HG02571 (cell line): ENCODE measurements at regions not wholly inside any gene's neighbourhood (a gene's known extent, or its start where the extent isn't known, plus 50 kb on each side); places are given as distances from the start of the nearest gene placed in this dataset.

ENCODE experiments used
- ATAC-seq: cut with Tn5 transposase; IDR thresholded peaks from one replicate; pipeline ENCODE4 v1.9.1; 2021; ENCODE audit warnings: mild to moderate bottlenecking, moderate library complexity; ENCODE audit not compliant: unreplicated experiment

- ATAC-seq = no peak
These were observed 240.8 kb downstream of the PTEN start for GRCh38 chr10:88104223-88104622.

DNA sequence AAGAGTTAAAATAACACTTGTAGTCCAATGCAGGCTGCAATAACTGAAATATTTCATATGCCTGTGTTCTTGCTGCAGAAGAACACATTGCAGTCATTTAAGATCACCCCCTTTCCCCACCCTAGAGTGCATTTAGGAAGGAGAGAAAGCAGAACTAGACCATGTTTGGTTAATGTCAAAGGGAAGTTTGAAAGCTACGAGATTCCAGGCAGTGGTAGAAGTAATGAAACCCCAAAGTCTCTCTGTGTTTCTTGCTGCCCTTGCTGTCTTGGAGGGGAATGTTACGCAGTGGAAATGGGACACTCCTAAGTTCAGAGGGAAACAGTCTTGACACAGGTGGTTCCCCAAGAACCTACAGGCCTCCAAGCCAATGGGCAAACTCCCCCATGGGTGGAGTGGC, 242.9 kb downstream of the PTEN start:
- no peak for ATAC-seq

- no peak for ATAC-seq
These were observed 244.1 kb downstream of the PTEN start for GRCh38 chr10:88107296-88108097.

- ATAC-seq = no peak
These were observed 244.7 kb downstream of the PTEN start for GRCh38 chr10:88108115-88108610.

DNA sequence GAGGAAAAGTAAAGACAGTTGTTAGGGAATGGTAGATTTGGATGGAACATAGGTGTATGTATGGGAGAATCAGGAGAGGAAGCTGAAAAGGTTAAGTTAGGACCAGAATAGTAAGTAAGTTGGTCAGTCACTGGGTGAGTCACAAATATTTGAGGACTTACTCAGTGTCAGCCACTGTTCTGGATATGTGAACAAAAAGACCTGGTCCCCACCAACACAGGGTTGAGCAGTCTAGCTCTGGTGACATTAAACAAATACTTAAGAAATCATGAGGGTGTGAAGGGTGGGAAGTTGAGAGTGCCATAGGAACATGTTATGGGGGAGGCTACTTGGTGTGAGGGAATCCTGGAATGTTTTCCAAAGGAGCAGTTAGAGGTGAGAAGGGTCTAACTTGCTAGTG, 246.9 kb downstream of the PTEN start:
- ATAC-seq = no peak

DNA sequence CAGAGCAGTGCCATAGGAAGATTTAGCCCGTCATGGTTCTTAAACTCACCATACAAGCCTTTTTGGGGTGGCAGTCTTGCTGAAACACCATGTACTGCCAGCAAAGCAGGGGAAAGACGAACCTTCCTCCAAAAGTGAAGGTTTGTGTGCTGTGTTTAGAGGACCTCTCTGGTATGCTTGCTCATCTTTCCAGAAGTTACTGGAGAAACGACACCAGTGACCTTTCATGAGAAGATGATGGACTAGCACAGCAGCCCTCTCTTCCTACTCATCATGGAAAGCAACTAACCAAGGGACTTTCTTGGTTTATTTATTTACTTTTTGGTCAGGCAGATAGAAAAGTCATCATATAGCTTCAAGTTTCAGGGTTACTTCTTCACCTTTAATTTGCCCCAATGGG, 247.4 kb downstream of the PTEN start:
- ATAC-seq = no peak

DNA sequence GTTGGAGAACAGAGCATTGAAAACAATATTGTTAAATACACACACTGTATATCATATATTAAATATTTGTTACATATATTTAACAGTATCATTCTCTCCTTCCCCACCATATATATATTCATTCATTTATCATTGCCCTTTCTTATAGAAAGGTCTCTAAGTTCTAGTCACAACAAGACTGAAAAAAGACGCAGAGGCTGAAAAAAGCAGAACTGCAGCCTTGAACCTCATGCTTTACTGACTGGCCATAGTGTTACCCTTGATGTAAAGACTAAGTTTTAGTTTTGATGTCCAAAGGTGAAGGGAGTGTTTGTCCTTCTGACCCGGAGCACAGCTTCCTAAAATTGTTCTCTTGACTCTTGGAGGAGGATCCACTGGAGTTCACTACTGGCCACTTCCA, 247.9 kb downstream of the PTEN start:
- no peak for ATAC-seq

DNA sequence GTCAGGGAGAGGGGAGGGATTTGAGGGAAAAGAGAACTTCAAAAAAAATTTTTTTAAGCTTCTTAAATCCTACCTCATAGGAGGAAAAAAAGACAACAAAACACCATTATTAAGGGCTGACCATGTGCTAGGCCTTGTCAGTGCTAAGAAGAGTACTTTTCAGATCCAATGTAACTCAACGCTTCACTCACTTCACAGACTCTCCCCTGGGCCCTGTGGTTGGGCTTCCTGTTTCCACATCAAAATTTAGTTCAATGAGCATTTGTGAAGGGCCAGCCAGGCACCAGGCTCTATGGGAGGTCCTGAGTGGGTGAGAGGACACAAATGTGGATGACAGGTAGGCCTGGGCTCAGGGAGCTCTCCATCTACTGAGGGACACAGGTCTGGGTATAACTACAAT, 249.8 kb downstream of the PTEN start:
- ATAC-seq = no peak

DNA sequence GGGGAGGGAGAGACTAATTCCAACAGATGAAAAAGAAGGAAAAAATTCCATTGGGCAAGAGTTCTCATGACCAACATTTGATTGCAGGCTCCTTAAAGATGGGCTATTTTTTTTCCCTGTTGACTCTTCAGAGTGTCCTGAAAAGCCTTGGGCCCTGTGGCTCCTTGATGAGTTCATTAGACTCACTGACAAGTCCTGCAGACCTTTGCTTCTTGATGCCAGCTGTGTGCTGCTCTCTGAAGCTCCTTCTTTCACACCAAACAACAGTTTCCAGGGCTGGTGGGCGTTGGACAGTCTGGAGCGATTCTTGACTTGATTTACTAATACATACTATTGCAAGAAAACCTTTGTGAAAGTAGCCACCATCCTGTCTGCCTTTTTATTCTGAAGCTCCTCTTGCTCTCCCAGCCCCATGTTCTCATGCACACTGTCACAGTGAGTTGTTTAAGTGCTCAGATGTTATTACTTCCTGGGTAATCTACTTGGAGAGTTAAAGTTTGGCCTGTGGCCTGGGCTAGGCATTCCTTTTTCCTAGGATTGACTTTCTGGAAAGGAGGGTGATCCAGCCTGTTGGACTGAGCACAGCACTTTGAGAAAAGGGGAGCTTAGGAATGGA, 250.3 kb downstream of the PTEN start:
- ATAC-seq = no peak

DNA sequence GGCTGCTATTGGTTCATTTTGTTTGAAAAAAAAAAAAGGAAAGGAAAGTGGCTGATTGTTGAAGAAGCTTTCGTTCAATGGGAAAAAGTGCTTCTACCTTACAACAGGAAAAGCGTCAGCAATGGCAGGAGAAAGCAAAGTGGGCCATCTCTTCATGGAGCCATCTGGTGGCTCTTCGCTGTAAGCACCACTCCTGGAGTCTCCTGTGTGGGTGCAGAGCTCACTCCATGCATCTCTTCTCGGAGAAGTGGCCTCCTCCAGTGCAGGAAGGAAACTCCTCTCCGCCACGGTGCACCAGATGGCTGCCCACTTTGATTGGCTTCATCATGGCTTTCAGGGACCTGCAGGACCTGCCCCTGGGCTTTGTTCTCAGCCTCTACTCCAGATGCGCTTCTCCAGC, 250.9 kb downstream of the PTEN start:
- ATAC-seq = no peak

DNA sequence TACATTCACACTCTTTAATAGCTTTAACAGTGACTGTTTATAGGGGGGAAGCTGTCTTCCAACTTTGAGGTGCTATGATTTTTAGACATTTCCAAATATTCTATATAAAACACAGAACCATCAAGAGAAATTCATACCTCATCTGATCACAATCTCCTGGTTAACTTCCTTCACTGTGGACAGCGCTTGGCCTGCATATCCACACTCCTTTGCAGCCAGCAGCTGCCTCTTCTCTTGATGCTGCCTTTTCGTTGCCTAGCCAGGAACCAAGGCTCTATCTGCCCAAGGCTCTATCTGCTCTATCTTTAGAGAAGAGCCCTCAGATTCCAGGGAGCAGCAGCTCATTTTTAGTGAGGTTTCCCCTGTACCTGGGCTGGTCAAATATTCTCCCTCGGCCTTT, 252.0 kb downstream of the PTEN start:
- no peak for ATAC-seq

- no peak for ATAC-seq
These were observed 252.5 kb downstream of the PTEN start for GRCh38 chr10:88115968-88116367.

DNA sequence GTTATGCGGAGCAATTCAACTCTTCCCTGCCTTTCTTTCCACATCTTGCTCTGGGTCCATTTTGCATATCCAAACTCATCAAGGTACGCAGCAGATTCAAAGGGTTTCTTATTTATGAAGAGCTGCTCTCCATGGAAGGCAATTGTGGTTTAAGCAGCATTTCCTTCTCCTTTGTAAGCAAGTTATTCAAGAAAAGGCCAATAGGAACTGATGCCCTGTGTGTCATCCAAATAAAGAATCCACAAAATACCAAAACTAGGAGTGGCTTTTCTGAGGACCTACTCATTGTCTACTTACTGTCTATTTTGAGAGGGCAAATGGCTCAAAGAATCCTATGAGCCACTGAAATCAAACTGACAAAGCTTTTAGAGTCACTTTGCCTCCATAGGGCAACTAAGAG, 253.1 kb downstream of the PTEN start:
- ATAC-seq = no peak

DNA sequence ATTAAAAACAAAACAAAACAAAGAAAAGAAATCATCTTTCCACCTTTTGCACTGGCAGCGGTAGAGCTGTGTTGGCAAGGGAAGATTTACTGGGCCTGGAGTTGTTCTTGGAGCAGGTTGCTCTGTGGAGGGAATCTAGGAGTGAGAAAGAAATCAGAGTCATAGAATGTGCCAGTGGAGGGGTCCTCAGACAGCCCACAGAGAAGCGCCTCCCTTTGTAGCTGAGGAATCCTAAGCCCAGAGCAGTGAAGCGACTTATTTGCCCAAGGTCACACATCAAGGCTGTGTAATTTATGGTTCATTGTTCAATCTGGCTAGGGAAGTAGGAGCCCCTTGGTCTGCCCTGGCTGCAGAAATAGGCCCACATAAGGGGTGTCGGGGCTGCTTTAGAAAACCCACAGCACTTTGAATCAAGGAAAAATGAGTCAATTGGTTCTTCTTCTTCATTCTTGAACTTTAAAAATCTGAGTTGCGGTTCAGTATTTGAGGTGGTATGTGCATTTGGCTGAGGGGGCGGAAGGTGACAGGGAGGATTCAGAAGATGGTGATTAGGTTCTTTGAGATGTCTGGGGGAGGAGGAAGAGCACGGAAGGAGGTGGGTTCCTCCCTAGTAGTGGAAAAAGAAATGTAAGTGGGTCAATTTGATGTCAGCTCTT, 253.7 kb downstream of the PTEN start:
- ATAC-seq = no peak

GRCh38 chr10:88117869-88118632, 254.6 kb downstream of the PTEN start:
- ATAC-seq = no peak

DNA sequence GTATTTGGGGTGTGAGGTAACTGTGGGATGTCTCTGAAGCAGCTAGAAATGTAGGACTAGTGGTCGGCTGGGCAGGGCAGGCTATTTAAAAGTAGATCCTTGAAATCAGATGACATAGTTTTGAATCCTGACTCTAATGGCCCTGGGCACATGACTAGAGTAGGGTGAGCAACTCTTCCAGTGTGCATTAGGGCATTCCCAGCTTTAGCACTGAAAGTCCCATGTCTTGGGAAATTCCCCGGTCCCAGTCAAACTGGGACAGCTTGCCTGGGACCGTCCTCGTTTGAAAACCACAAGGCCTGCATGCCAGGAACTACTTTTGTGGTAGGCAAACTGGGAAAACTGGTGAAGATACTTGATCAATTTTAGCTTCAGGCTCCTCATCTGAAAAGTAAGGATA, 255.3 kb downstream of the PTEN start:
- ATAC-seq = no peak

DNA sequence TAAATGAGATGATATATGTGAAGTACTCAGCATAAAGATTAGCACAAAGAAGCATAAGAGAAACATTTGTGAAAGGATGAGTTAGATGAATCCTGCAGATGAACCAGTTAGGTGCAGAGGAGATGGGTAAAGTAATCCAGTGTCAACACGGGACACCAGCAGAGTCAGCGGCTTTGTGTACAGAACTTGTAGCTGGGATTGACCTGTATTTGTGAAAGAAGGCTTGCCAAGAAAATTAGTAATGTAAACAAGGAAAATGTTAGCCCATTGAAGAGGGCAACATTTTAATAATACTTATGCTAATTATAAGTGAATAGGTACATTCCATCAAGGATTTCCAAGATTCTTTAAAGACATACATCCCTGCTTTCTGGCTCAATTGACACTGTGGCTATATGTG, 255.7 kb downstream of the PTEN start:
- no peak for ATAC-seq

GRCh38 chr10:88120075-88120474, 256.6 kb downstream of the PTEN start:
- no peak for ATAC-seq

GRCh38 chr10:88120599-88121333, 257.3 kb downstream of the PTEN start:
- no peak for ATAC-seq

GRCh38 chr10:88121361-88121760, 257.9 kb downstream of the PTEN start:
- ATAC-seq = no peak

- ATAC-seq = no peak
These were observed 258.7 kb downstream of the PTEN start for GRCh38 chr10:88122145-88122544.
